GM21423 (cell line): ENCODE measurements at regions not wholly inside any gene's neighbourhood (a gene's known extent, or its start where the extent isn't known, plus 50 kb on each side); places are given as distances from the start of the nearest gene placed in this dataset.

ENCODE experiments used
- ATAC-seq: cut with Tn5 transposase; IDR thresholded peaks from one replicate; pipeline ENCODE4 v1.9.1; 2021; ENCODE audit warnings: mild to moderate bottlenecking, moderate library complexity; ENCODE audit not compliant: unreplicated experiment

DNA sequence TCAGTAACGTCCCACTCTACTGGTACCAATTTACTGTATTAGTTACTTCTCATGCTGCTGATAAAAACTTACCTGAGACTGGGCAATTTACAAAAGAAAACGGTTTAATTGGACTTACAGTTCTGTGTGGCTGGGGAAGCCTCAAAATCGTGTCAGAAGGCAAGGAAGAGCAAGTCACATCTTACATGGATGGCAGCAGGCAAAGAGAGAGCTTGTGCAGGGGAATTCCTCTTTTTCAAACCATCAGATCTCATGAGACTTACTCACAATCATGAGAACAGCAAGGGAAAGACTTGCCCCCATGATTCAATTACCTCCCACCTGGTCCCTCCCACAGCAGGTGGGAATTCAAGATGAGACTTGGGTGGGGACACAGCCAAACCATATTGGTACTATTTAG lies 908.2 kb upstream of the NR2F2 start:
- ATAC-seq: no peak

- ATAC-seq: no peak
These were observed 904.6 kb upstream of the NR2F2 start for GRCh38 chr15:95425859-95426258.

DNA sequence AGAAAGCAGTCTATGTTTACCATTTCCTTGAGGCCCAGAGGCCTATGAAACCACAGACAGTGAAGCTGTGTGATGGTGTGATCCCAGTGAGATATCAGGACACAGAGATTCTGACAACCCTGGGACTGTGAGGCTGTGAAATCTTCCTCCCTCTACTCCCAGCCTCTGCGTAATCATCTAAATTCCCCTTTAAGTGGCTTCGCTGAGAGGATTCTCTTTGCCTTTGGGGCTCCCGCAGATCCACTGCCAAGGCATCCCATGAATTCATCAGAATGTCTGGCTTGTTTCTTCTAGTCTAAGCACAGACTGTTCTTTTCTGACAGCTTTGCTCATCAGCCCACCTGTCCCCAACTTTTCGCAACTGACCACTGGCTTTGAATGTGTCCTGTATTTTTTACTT lies 901.2 kb upstream of the NR2F2 start:
- ATAC-seq: no peak

DNA sequence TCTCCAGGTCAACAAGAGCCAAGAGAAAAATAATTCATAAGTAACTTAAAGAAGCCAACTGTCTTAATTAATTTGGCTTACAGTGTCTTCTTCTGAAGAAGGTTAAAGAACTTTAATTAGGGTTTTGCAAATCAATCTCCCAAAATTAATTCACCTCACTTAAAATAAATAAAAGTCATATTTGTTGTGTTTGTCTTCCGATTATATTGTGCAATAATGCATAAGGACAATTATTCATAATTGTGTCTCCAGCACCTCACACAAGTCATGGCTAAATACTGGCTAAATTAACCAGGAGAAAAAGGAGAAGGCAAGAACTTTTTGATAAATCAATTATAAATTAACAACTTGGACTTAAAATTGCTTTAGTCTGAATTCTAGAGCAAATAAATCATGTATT lies 899.0 kb upstream of the NR2F2 start:
- no peak for ATAC-seq

DNA sequence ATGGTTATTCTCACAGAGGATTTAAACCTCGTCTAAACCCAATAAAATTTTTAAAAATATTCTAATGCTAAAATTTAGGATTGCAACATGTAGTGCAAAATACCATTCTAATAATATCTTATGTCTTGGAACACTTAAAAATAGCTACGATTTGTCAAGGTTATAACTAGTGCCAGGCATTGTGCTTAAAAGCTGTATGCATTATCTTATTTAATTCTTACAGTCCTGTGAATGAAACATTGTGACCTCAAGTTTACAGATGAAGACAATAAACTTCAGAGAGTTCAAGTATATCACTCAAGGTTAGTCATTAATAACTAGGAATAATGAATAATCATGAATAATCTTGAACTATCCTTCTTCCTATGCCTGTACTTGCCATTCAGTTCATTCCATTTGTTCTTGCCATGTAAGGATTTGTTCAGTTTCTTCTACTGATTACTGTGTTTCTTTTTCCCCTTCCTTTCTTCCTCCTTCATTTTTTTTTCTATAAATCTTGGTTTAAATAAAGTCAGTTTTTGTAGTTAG lies 897.6 kb upstream of the NR2F2 start:
- no peak for ATAC-seq

DNA sequence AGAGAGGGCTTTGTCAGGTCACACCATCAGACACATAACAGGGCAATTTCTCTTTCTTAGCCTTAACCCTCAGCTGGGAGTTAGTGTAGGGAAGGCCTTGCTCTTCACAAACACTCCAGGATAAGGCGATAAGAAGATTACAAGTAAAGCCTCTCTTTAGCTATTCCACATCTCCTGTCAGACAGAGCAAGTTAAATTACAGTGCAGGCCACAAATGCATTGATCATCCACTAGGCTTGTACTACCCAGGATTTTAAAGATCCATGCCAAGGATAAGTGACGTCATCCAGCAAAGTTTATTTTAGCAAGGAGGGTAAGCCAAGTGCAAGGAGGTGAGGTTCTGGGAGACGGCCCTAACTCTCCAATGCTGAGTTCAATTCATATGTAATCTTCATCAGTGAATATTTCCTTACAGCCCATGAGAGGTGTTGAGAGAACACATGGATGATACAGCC lies 890.6 kb upstream of the NR2F2 start:
- ATAC-seq: no peak

GRCh38 chr15:95440712-95441111 lies 889.8 kb upstream of the NR2F2 start:
- ATAC-seq: no peak

GRCh38 chr15:95442107-95442719 lies 888.3 kb upstream of the NR2F2 start:
- ATAC-seq: no peak

GRCh38 chr15:95444860-95445259 lies 885.6 kb upstream of the NR2F2 start:
- ATAC-seq: no peak

DNA sequence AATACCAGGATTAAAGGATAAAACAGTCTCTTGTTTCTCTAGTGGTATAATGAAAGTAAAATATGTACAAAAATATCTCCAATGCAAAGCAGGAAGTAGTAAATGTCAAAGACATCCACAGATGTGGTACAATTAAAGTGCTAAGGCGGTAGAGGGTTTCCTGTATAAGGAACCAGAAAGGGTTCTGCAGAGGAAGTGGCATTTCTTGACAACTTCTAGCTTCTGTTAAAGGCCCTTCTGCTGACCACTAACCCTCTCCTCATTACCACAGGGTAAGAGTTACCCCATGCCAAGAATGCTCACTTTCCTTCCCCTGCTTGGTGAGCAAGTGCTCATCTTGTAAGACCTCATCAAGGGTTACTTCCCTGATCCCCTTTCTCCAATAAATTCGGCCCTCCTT lies 883.6 kb upstream of the NR2F2 start:
- no peak for ATAC-seq

DNA sequence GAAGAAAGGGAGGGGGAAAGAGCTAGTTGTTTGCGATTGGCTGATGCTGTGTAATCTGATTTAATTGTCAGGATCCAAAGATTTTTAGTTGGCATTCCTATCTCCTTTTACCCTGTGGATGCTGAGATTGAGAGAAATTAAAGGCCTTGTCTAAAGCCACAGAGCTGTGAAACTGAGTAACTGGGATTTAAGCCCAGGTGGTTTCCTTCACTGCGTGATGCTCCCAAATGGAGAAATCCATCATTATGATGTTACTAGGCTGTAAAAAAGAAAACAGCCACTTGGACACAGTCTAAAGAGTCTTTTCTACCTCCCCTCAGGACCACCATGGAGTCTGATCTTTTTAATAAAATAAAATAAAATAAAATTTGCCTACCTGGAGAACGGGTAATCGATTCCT lies 883.0 kb upstream of the NR2F2 start:
- no peak for ATAC-seq

- no peak for ATAC-seq
These were observed 881.8 kb upstream of the NR2F2 start for GRCh38 chr15:95448531-95449229.

GRCh38 chr15:95449230-95449628 lies 881.3 kb upstream of the NR2F2 start:
- ATAC-seq: no peak

GRCh38 chr15:95450413-95450812 lies 880.1 kb upstream of the NR2F2 start:
- ATAC-seq: no peak

DNA sequence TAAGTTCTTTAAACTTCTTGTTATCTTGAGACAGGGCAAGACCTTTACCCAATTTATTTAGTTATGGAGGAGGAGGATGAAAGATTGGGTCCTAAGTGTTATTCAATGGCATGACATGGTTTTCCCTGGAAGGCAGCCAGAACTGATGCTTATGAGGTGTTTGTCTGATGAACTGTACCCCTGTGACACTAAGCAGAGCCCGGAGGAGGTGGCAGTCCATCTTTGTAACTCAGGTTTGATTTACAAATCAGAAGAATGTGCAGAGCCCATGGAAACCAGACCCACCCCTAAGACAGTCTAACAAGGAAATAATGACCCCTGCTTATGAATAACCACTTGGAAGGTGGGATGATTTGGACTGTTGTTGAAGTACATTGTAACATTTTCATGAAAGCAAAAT lies 878.6 kb upstream of the NR2F2 start:
- ATAC-seq: no peak

- ATAC-seq: no peak
These were observed 875.9 kb upstream of the NR2F2 start for GRCh38 chr15:95454403-95455262.

GRCh38 chr15:95457520-95457919 lies 873.0 kb upstream of the NR2F2 start:
- no peak for ATAC-seq

DNA sequence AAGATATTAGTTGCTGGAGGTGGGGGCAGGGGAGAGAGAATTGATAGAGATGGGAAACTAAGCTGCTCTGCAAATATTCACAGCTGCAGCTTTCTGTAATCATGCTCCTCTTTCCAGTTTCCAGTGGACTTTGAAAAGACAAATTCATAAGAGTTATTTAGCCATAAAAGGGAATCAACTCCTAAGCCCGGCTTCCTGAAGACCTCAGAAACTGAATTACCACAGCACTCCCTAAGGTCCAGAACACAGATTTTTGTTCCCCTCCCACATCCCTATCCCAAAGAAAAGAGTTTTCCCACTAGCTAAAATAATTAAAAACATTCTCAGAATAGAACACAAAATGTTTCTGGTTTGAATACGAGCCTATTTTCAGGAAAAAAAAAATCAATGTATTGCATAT lies 871.8 kb upstream of the NR2F2 start:
- ATAC-seq: no peak

DNA sequence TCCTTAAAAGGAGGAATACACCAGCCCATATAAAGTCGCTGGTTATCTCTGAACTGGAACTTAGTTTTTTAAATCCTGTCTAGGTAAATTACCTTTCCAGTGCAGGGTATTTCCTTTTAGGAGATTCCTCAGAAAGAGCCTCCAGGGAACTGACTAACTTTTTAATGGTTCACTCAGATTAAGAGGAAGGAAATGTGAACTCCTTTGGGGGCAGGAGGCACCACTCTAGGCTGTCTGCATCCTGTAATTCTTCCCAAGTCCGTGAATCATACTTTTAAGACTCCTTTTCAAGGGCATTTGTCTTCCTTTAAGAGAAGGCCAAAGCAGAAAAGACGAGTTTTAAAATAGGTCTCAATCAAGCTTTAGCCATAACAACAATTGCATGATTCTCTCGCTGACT lies 871.2 kb upstream of the NR2F2 start:
- no peak for ATAC-seq

DNA sequence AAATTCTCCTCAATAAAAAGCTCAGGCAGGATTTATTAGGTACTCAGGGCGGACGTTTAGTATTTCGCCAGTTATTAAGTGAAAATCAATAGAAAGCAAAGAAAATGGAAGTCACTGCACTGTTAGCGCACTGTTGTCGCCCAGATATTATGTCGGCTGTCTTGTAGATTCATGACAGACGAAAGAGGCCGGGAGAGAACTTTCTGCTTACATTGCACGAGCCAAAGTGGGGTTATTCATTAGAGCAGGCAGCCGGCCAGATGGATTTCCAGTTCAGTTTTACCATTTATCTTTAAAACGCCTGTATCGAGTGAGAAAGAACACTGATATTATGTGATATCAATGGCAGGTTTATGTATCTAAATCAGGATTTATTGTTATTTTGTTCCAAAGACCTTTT lies 866.0 kb upstream of the NR2F2 start:
- no peak for ATAC-seq

GRCh38 chr15:95468820-95469219 lies 861.7 kb upstream of the NR2F2 start:
- ATAC-seq: no peak
